Progenitor cell of endocrine pancreas (in vitro differentiated cells): ENCODE measurements at regions not wholly inside any gene's neighbourhood (a gene's known extent, or its start where the extent isn't known, plus 50 kb on each side); places are given as distances from the start of the nearest gene placed in this dataset.
"Not testable (repeated sequence)": the region's sequence is repeated elsewhere in the genome, so short reads cannot be mapped to it uniquely, and the experiment has no call there.

ENCODE experiments used
- DNase-seq: peaks from one replicate; pipeline ENCODE4 v3.0.0; 2021; ENCODE audit warnings: low spot score; ENCODE audit not compliant: unreplicated experiment
- H3K27ac Mint-ChIP-seq: 2 replicates; pipeline ENCODE4 v1.8.0; 2021; ENCODE audit warnings: mild to moderate bottlenecking, moderate library complexity, mixed read lengths
- H3K27me3 Mint-ChIP-seq: 2 replicates; pipeline ENCODE4 v1.8.0; 2021; ENCODE audit warnings: mixed read lengths
- H3K36me3 Mint-ChIP-seq: 2 replicates; pipeline ENCODE4 v1.8.0; 2022; ENCODE audit warnings: mixed read lengths; ENCODE audit not compliant: insufficient read depth
- H3K4me1 Mint-ChIP-seq: 2 replicates; pipeline ENCODE4 v1.8.0; 2021; ENCODE audit warnings: low read depth, mixed read lengths
- H3K4me3 Mint-ChIP-seq: 2 replicates; pipeline ENCODE4 v1.8.0; 2021; ENCODE audit warnings: low read depth, mild to moderate bottlenecking, moderate library complexity, mixed read lengths
- H3K9me3 Mint-ChIP-seq: 2 replicates; pipeline ENCODE4 v1.8.0; 2021; ENCODE audit warnings: low read depth, mixed read lengths
- CTCF ChIP-seq: fragments of 200-600 bp; sonication (generic); IDR thresholded peaks from one replicate; pipeline ENCODE4 v1.5.0; 2021; ENCODE audit warnings: antibody characterized with exemption, mild to moderate bottlenecking; ENCODE audit not compliant: unreplicated experiment

- Mint-ChIP-seq H3K27ac (no peak overlapping the region), H3K4me1 (peaks cover 2% of the 10 kb centered on the region), H3K4me3 (no peak overlapping the region), H3K36me3 (peaks cover 8% of the 10 kb centered on the region), H3K9me3 (peaks cover 37% of the 10 kb centered on the region), H3K27me3 (peaks cover 5% of the 10 kb centered on the region)
- no peak for TF ChIP-seq CTCF
- DNase-seq = no peak
Measured at GRCh38 chr6:169088762-169089161, 164.9 kb downstream of the THBS2 start.

DNA sequence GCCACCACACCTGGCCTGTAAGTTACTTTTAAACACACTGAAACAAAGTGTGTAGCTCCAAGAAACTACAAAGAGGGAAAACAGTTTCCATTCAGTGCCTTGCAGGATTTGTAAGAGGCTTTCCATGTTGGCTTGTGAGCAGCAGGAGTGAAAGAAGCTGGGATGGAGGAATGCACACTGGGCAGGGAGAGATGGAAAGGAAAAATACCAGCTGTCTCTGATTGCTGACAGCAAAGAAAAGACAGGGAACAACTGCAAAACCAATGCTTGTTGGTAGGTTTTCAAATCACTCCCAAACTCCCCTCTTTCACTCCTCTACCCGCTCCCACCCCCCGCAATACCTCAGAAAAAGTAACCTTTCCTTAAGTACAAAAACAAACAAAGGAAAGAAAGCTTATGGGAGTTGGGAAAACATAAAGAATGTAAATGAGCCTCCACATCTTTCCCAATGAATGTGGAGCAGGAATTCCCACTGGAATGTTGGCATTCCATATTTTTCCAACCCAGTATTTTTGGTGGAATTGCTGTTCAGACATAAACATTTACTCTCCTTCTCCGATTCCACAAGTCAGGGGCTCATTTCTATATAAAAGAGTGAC, 166.1 kb downstream of the THBS2 start:
- DNase-seq = no peak
- Mint-ChIP-seq H3K4me1 (peaks cover 3% of the 10 kb centered on the region), H3K4me3 (no peak overlapping the region), H3K27ac (no peak overlapping the region), H3K9me3 (peaks cover 37% of the 10 kb centered on the region), H3K27me3 (peaks cover 9% of the 10 kb centered on the region), H3K36me3 (peaks cover 8% of the 10 kb centered on the region)
- TF ChIP-seq CTCF = no peak

- H3K36me3 Mint-ChIP-seq, DNase-seq, H3K27ac Mint-ChIP-seq, H3K4me1 Mint-ChIP-seq, H3K4me3 Mint-ChIP-seq: not testable (repeated sequence)
- peaks cover 12% of the 10 kb centered on the region for H3K27me3 Mint-ChIP-seq
- H3K9me3 Mint-ChIP-seq = peaks cover 28% of the 10 kb centered on the region
Measured at GRCh38 chr6:169086616-169087015, 167.0 kb downstream of the THBS2 start.

- peaks cover 3% of the 10 kb centered on the region for H3K4me1 Mint-ChIP-seq
Measured at GRCh38 chr6:169086020-169086419, 167.6 kb downstream of the THBS2 start.

DNA sequence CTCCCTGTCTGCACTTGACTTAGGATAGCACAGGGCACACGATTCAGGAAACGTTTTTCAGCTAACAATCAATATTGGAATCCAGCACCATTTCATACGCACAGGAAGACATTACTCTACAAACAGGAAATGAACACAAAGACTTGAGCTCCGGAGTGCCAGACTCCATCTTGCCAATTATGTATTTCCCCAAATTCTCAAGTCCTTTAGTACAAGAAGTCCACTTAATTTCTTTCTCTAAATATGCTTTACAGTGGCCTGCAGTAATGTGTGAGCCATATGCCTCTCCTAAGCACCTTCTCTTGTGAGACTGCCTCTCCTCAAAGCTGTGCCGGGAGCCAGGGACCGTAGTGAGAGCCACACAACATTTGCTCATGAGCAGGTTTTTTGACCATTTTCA, 168.2 kb downstream of the THBS2 start:
- TF ChIP-seq CTCF = no peak
- H3K9me3 Mint-ChIP-seq = peaks cover 22% of the 10 kb centered on the region
- H3K4me1 Mint-ChIP-seq = peaks cover 3% of the 10 kb centered on the region
- peaks cover 15% of the 10 kb centered on the region for H3K27me3 Mint-ChIP-seq
- H3K36me3 Mint-ChIP-seq = peaks cover 8% of the 10 kb centered on the region
- no peak overlapping the region for H3K27ac Mint-ChIP-seq
- no peak for DNase-seq
- no peak overlapping the region for H3K4me3 Mint-ChIP-seq

More at GRCh38 chr6:169086020-169086419, 167.6 kb downstream of the THBS2 start:
- no peak for DNase-seq
- H3K36me3 Mint-ChIP-seq = peaks cover 8% of the 10 kb centered on the region
- TF ChIP-seq CTCF = no peak
- no peak overlapping the region for H3K4me3 Mint-ChIP-seq
- H3K27ac Mint-ChIP-seq = no peak overlapping the region
- H3K27me3 Mint-ChIP-seq = peaks cover 15% of the 10 kb centered on the region
- peaks cover 24% of the 10 kb centered on the region for H3K9me3 Mint-ChIP-seq

GRCh38 chr6:169084557-169084956, 169.1 kb downstream of the THBS2 start:
- H3K36me3 Mint-ChIP-seq, H3K4me1 Mint-ChIP-seq, H3K4me3 Mint-ChIP-seq, DNase-seq, H3K27ac Mint-ChIP-seq: not testable (repeated sequence)
- Mint-ChIP-seq H3K9me3 (peaks cover 14% of the 10 kb centered on the region), H3K27me3 (peaks cover 15% of the 10 kb centered on the region)
